RWPE2 (cell line): ENCODE measurements at regions not wholly inside any gene's neighbourhood (a gene's known extent, or its start where the extent isn't known, plus 50 kb on each side); places are given as distances from the start of the nearest gene placed in this dataset.

Experiments used
- ATAC-seq: fragments of 200-7000 bp; cut with Tn5 transposase; 3 replicates; pipeline ENCODE4 v1.9.1; 2021; ENCODE audit warnings: low read depth
- DNase-seq: peaks from one replicate; pipeline ENCODE4 v3.0.0-alpha.2; 2020; ENCODE audit warnings: low spot score
- H3K27ac ChIP-seq: fragments of 450-650 bp; 2 replicates; pipeline ENCODE4 v1.5.1; 2017; ENCODE audit warnings: mild to moderate bottlenecking; ENCODE audit not compliant: poor library complexity, severe bottlenecking
- H3K27me3 ChIP-seq: fragments of 250-450 bp; sonication (Bioruptor Pico); 2 replicates; pipeline ENCODE4 v1.5.1; 2021; ENCODE audit warnings: mild to moderate bottlenecking, moderate library complexity; ENCODE audit not compliant: insufficient read depth, poor library complexity, severe bottlenecking
- H3K36me3 ChIP-seq: fragments of 250-450 bp; sonication (Bioruptor Pico); 2 replicates; pipeline ENCODE4 v1.5.1; 2020; ENCODE audit warnings: low read depth, mild to moderate bottlenecking, moderate library complexity
- H3K4me1 ChIP-seq: fragments of 250-450 bp; sonication (Bioruptor Pico); 2 replicates; pipeline ENCODE4 v1.5.1; 2021; ENCODE audit warnings: mild to moderate bottlenecking, moderate library complexity; ENCODE audit not compliant: insufficient read depth, poor library complexity, severe bottlenecking
- H3K4me3 ChIP-seq: fragments of 250-450 bp; sonication (Bioruptor Pico); 2 replicates; pipeline ENCODE4 v1.5.1; 2021; ENCODE audit warnings: mild to moderate bottlenecking, moderate library complexity; ENCODE audit not compliant: severe bottlenecking
- H3K9me3 ChIP-seq: fragments of 250-450 bp; sonication (Bioruptor Pico); 2 replicates; pipeline ENCODE4 v1.5.1; 2021; ENCODE audit warnings: mild to moderate bottlenecking, moderate library complexity; ENCODE audit not compliant: severe bottlenecking
- CTCF ChIP-seq: fragments of 450-650 bp; IDR thresholded peaks from one replicate; pipeline ENCODE4 v1.5.1; 2017; ENCODE audit warnings: mild to moderate bottlenecking, moderate library complexity; ENCODE audit not compliant: poor library complexity, severe bottlenecking

DNA sequence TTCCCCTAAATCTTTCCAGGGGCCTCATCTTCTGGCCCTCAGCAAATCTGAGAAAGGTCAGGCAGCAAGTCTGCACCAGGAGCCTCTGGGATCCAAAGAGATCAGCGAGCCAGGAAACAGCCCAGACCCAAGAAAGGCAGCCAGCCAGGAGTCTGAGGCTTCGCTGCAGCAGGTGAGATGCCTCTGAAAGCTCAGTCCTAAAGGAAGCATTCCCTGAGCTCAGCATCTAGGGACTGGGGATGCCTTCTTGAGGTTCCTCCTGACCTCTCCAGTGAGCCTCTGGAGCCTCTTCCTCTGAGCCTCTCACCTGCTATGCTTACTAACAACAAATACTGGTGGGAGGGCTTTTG is 118.8 kb upstream of the MAFB start:
- Histone ChIP-seq H3K27ac (no peak overlapping the region), H3K36me3 (no peaks in the 10 kb centered on the region), H3K9me3 (no peaks in the 10 kb centered on the region), H3K4me1 (no peaks in the 10 kb centered on the region), H3K4me3 (no peak overlapping the region), H3K27me3 (peaks cover 35% of the 10 kb centered on the region)
- no peak for TF ChIP-seq CTCF
- ATAC-seq: no peak
- no peak for DNase-seq

GRCh38 chr20:40808936-40809335 is 119.9 kb upstream of the MAFB start:
- TF ChIP-seq CTCF: no peak
- no peak for ATAC-seq
- H3K4me3 ChIP-seq: no peak overlapping the region
- peaks cover 35% of the 10 kb centered on the region for H3K27me3 ChIP-seq
- H3K36me3 ChIP-seq: no peaks in the 10 kb centered on the region
- no peaks in the 10 kb centered on the region for H3K4me1 ChIP-seq
- H3K9me3 ChIP-seq: no peaks in the 10 kb centered on the region
- DNase-seq: no peak
- no peak overlapping the region for H3K27ac ChIP-seq

DNA sequence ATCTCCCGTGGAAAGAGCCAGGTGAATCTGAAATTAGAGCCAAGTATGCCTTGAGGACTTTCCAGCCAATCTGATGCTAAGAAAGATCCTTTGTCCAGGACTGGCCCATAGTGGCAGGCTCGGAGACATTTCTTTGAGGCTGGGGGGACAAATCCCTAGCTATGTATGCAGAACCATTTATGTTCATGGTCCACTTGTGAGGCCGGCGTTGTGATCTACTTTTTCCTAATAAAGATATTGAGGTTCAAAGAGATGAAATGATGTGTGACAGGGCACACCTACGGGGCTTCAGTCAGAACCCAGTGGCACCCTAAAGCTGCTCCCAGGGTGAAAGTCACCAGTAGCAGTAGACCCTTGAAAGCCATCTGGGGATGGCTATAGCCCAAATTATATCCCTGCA is 120.3 kb upstream of the MAFB start:
- no peak for ATAC-seq

DNA sequence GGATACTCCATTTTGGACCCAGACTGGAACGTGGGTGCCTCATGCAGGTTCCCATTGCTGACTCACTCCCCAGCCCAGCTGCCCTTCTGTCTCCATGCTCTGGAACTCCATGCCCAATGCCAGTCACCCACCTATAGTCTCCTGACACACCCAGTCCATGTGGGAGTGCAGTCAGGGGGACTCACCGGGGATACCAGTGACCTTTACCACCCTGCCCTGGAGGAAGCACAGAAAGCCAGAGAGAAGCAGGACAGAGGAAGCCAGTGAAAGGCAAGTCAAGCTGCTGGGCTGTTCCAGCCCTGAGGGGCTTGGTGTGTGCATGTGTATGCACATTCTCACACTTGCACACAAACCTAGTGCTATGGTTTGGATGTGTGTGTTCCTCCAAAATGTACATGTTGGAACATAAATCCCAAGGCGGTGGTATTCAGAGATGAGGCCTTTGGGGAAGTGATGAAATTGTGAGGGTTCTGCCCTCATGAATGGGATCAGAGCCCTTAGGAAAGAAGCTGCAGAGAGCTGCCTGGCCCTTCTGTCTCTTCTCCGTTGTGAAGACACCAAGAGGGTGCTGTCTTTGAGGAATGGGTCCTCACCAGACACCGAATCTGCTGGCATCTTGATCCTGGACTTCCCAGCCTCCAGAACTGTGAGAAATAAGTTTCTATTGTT is 121.4 kb upstream of the MAFB start:
- no peak overlapping the region for H3K27ac ChIP-seq
- no peak overlapping the region for H3K4me3 ChIP-seq
- H3K4me1 ChIP-seq: no peaks in the 10 kb centered on the region
- ATAC-seq (0 out of 3 replicates have a peak, but pooled peaks have one; percentile 12), DNase-seq (peak; percentile 69)
- H3K9me3 ChIP-seq: no peaks in the 10 kb centered on the region
- H3K27me3 ChIP-seq: peaks cover 35% of the 10 kb centered on the region
- H3K36me3 ChIP-seq: no peaks in the 10 kb centered on the region
- no peak for TF ChIP-seq CTCF

More for the DNA sequence above, 120.3 kb upstream of the MAFB start:
- no peak for DNase-seq
- H3K27me3 ChIP-seq: peaks cover 35% of the 10 kb centered on the region
- H3K4me1 ChIP-seq: no peaks in the 10 kb centered on the region
- no peaks in the 10 kb centered on the region for H3K36me3 ChIP-seq
- no peaks in the 10 kb centered on the region for H3K9me3 ChIP-seq
- no peak overlapping the region for H3K27ac ChIP-seq
- TF ChIP-seq CTCF: no peak
- H3K4me3 ChIP-seq: no peak overlapping the region

- Histone ChIP-seq H3K27me3 (peaks cover 35% of the 10 kb centered on the region), H3K9me3 (no peaks in the 10 kb centered on the region), H3K36me3 (no peaks in the 10 kb centered on the region), H3K27ac (no peak overlapping the region), H3K4me1 (no peaks in the 10 kb centered on the region), H3K4me3 (no peak overlapping the region)
- peak; percentile 23 for DNase-seq
- ATAC-seq: no peak
- TF ChIP-seq CTCF: no peak
These were observed 122.0 kb upstream of the MAFB start for GRCh38 chr20:40811004-40811403.
